A673 (cell line): ENCODE measurements at regions not wholly inside any gene's neighbourhood (a gene's known extent, or its start where the extent isn't known, plus 50 kb on each side); places are given as distances from the start of the nearest gene placed in this dataset.

Experiments
- EZH2 ChIP-seq: fragments of 200-600 bp; sonication (generic); IDR thresholded peaks from 2 replicates; pipeline ENCODE4 v1.6.1; 2017; ENCODE audit warnings: borderline replicate concordance, low read depth, mild to moderate bottlenecking, mixed read lengths, antibody characterized with exemption, low read length; ENCODE audit not compliant: poor library complexity, severe bottlenecking
- TF ChIP-seq, protein P1 (sequence below): fragments of 300-800, 200-600 bp; sonication (generic); conservative IDR thresholded peaks from 2 replicates; pipeline ENCODE4 v1.5.1; 2017; ENCODE audit warnings: low read depth, mild to moderate bottlenecking, antibody characterized with exemption, low read length, moderate library complexity, mixed read lengths

GRCh38 chr21:15434163-15434905, 295.4 kb upstream of the USP25 start:
- TF ChIP-seq, protein P1, sequence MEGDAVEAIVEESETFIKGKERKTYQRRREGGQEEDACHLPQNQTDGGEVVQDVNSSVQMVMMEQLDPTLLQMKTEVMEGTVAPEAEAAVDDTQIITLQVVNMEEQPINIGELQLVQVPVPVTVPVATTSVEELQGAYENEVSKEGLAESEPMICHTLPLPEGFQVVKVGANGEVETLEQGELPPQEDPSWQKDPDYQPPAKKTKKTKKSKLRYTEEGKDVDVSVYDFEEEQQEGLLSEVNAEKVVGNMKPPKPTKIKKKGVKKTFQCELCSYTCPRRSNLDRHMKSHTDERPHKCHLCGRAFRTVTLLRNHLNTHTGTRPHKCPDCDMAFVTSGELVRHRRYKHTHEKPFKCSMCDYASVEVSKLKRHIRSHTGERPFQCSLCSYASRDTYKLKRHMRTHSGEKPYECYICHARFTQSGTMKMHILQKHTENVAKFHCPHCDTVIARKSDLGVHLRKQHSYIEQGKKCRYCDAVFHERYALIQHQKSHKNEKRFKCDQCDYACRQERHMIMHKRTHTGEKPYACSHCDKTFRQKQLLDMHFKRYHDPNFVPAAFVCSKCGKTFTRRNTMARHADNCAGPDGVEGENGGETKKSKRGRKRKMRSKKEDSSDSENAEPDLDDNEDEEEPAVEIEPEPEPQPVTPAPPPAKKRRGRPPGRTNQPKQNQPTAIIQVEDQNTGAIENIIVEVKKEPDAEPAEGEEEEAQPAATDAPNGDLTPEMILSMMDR = no peak
- TF ChIP-seq EZH2 = no peak
